ENCODE measurements at regions not wholly inside any gene's neighbourhood (a gene's known extent, or its start where the extent isn't known, plus 50 kb on each side); places are given as distances from the start of the nearest gene placed in this dataset.

GRCh38 chr19:28988066-28988465, 224.9 kb downstream of the UQCRFS1 start:
- TF ChIP-seq CTCF (IDR thresholded peaks at IDR 0.05) (no peak), POLR2A (IDR thresholded peaks at IDR 0.05) (no peak)
